Tibial nerve (tissue), 4 donors: ENCODE measurements at regions not wholly inside any gene's neighbourhood (a gene's known extent, or its start where the extent isn't known, plus 50 kb on each side); places are given as distances from the start of the nearest gene placed in this dataset.

Experiments used
- DNase-seq, 2 donors: peaks; one replicate each; pipeline ENCODE4 v3.0.0-alpha.2; 2019; ENCODE audit warnings: low spot score in 2 of 2
- H3K27ac ChIP-seq, 4 donors: fragments of 200-600 bp; sonication (generic) in 3 of 4; one replicate each; pipeline ENCODE4 v1.5.1; 2017 to 2019; ENCODE audit warnings: mild to moderate bottlenecking in 1 of 4
- H3K27me3 ChIP-seq, 2 donors: fragments of 200-600 bp; sonication (generic) in 1 of 2; one replicate each; pipeline versions ENCODE4 v1.5.1 to v1.6.0; 2017 to 2019
- H3K36me3 ChIP-seq, 3 donors: fragments of 200-600 bp; sonication (generic); one replicate each; pipeline ENCODE4 v1.5.1; 2018 to 2019
- H3K4me1 ChIP-seq, 4 donors: fragments of 200-600 bp; sonication (generic) in 3 of 4; one replicate each; pipeline ENCODE4 v1.5.1; 2017 to 2019
- H3K4me3 ChIP-seq, 4 donors: fragments of 200-600 bp; sonication (generic) in 3 of 4; one replicate each; pipeline ENCODE4 v1.5.1; 2017 to 2019; ENCODE audit warnings: mild to moderate bottlenecking in 1 of 4, moderate library complexity in 1 of 4
- H3K9me3 ChIP-seq, 4 donors: fragments of 200-600 bp; sonication (generic) in 3 of 4; one replicate each; pipeline ENCODE4 v1.5.1; 2017 to 2019
- CTCF ChIP-seq, 5 experiments: fragments of 200-600 bp in 3 of 5; fragments of 450-650 bp in 2 of 5; sonication (generic) in 3 of 5; IDR thresholded peaks; one replicate each; pipeline ENCODE4 v1.5.1; 2016 to 2019; ENCODE audit warnings: antibody characterized with exemption in 5 of 5, mild to moderate bottlenecking in 3 of 5, moderate library complexity in 2 of 5
- EP300 ChIP-seq, 2 donors: sonication (generic); formaldehyde crosslinking; IDR thresholded peaks; one replicate each; pipeline ENCODE4 v1.6.1; 2017; ENCODE audit warnings: antibody characterized with exemption in 2 of 2, mild to moderate bottlenecking in 1 of 2
- POLR2A ChIP-seq, 2 donors: fragments of 450-650 bp; IDR thresholded peaks; one replicate each; pipeline ENCODE4 v1.6.1; 2017; ENCODE audit warnings: antibody characterized with exemption in 2 of 2, mild to moderate bottlenecking in 2 of 2, moderate library complexity in 2 of 2
- WGBS, 2 donors: methylation state at CpG; one replicate each; pipeline ENCODE4 v1.1.5; 2018; 5-methylcytosine and 5-hydroxymethylcytosine counted together

DNA sequence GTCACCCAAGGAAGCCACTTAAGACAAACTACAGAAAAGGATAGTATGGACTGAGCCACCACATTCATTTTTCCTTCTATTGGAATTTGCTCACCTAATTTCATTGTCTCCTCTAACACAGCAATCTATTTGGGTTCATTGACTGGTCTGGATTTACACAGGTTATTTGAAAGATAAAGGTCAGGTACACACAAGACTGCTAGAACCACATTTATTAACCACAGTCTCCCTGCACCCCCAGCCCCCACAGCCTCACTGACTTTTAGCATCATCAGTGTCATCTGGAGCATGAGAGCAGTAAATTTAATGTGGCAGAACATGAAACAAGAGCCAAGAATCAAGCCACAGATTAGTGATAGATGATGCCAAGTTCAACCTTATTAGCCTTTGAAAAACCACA, 226.9 kb upstream of the GYPC start:
- DNase-seq = no peak
- H3K9me3 ChIP-seq = no peaks in the 10 kb centered on the region
- H3K4me3 ChIP-seq = no peak overlapping the region
- no peak for TF ChIP-seq CTCF (IDR thresholded peaks at IDR 0.05)
- TF ChIP-seq EP300 (IDR thresholded peaks at IDR 0.05) = no peak
- TF ChIP-seq POLR2A (IDR thresholded peaks at IDR 0.05) = no peak
- H3K27ac ChIP-seq = no peak overlapping the region
- no peaks in the 10 kb centered on the region for H3K4me1 ChIP-seq
- no peaks in the 10 kb centered on the region for H3K36me3 ChIP-seq
- H3K27me3 ChIP-seq = no peaks in the 10 kb centered on the region

GRCh38 chr2:126431136-126431535, 224.8 kb upstream of the GYPC start:
- Histone ChIP-seq H3K36me3 (no peaks in the 10 kb centered on the region), H3K4me1 (no peaks in the 10 kb centered on the region), H3K4me3 (no peak overlapping the region), H3K9me3 (no peaks in the 10 kb centered on the region), H3K27me3 (no peaks in the 10 kb centered on the region), H3K27ac (no peak overlapping the region)
- TF ChIP-seq EP300 (IDR thresholded peaks at IDR 0.05) (no peak), POLR2A (IDR thresholded peaks at IDR 0.05) (no peak), CTCF (IDR thresholded peaks at IDR 0.05) (no peak)
- DNase-seq = no peak
- 77 to 84% methylated on average over 4 of the region's 4 CpGs for WGBS, 2 donors

DNA sequence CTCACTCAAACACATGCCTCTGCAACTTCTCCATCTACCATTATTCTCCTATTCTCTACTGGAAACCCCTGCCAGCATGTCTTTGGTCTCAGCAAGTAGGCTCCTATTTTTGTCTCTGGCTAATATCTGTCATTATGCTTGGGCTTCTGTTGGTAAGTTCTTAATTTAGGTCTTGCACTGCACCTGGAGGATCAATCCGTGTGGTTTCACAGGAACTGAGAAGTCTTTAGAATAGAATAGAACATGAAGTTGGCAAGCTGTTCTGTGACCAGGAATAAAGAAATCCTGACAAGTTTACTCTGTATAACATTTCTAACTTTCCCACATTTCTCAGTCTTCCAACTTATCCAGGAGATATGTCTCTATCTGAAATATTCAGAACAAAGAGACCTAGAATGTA, 219.5 kb upstream of the GYPC start:
- no peak for DNase-seq
- no peak overlapping the region for H3K27ac ChIP-seq
- 76 to 96% methylated on average over 1 of the region's 1 CpG for WGBS, 2 donors
- no peak overlapping the region for H3K4me3 ChIP-seq
- no peaks in the 10 kb centered on the region for H3K36me3 ChIP-seq
- H3K27me3 ChIP-seq = no peaks in the 10 kb centered on the region
- H3K4me1 ChIP-seq = no peaks in the 10 kb centered on the region
- no peaks in the 10 kb centered on the region for H3K9me3 ChIP-seq
- TF ChIP-seq CTCF (IDR thresholded peaks at IDR 0.05) (no peak), POLR2A (IDR thresholded peaks at IDR 0.05) (no peak), EP300 (IDR thresholded peaks at IDR 0.05) (no peak)

DNA sequence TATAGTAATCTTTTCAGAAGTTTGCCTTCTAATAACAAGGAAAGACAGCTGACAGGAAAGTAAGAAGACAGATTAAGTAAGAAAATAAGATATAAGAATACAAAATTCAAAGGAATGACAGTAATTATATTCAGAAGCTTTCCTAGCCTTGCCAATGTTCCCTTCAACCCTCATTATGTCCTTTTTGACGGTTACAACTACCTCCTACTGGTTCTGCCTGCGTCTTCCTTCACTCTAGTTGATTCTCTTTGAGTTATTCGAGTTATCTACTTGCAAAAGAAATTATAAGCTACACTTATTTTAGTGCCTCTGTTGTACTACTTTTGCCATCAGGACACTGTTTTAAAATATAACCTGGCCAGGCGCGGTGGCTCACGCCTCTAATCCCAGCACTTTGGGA, 218.9 kb upstream of the GYPC start:
- H3K9me3 ChIP-seq = no peaks in the 10 kb centered on the region
- 94 to 95% methylated on average over 6 of the region's 6 CpGs for WGBS, 2 donors
- H3K4me1 ChIP-seq = no peaks in the 10 kb centered on the region
- no peaks in the 10 kb centered on the region for H3K27me3 ChIP-seq
- H3K27ac ChIP-seq = no peak overlapping the region
- TF ChIP-seq EP300 (IDR thresholded peaks at IDR 0.05) (no peak), POLR2A (IDR thresholded peaks at IDR 0.05) (no peak), CTCF (IDR thresholded peaks at IDR 0.05) (no peak)
- no peak overlapping the region for H3K4me3 ChIP-seq
- no peaks in the 10 kb centered on the region for H3K36me3 ChIP-seq
- DNase-seq = no peak

DNA sequence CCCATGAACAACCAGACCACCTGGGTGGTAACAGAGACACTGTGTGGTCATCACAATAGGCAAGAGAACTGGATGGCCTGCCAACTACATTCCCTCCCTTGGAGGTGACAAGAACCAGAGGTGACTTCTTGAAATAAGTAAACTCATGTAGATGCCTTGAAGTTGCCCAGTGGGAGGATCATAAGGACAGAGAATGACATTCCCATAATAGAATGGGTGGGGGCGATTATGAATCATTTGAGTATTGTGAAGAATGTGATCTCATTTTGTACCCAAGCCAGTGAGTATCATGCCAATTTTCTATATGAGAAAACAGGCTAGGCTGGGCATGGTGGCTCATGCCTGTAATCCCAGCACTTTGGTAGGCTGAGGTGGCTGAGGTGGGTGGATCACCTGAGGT, 211.4 kb upstream of the GYPC start:
- Histone ChIP-seq H3K27ac (no peak overlapping the region), H3K4me1 (no peaks in the 10 kb centered on the region), H3K9me3 (no peaks in the 10 kb centered on the region), H3K27me3 (no peaks in the 10 kb centered on the region), H3K36me3 (no peaks in the 10 kb centered on the region), H3K4me3 (no peak overlapping the region)
- no peak for TF ChIP-seq CTCF (IDR thresholded peaks at IDR 0.05)
- 50 to 58% methylated on average over 1 of the region's 1 CpG for WGBS, 2 donors
- no peak for DNase-seq
